Ammon's horn (tissue), 1 donor: ENCODE measurements at regions not wholly inside any gene's neighbourhood (a gene's known extent, or its start where the extent isn't known, plus 50 kb on each side); places are given as distances from the start of the nearest gene placed in this dataset.

ENCODE experiments used
- DNase-seq: peaks from one replicate; pipeline ENCODE4 v3.0.0-alpha.2; 2016; ENCODE audit warnings: low spot score

- no peak for DNase-seq
These were observed 441.4 kb downstream of the PDCD6IP start for GRCh38 chr3:34239875-34240274.

GRCh38 chr3:34247401-34247800, 449.0 kb downstream of the PDCD6IP start:
- no peak for DNase-seq

- no peak for DNase-seq
These were observed 449.9 kb downstream of the PDCD6IP start for GRCh38 chr3:34248352-34248751.

GRCh38 chr3:34254285-34254684, 455.9 kb downstream of the PDCD6IP start:
- DNase-seq = no peak

- no peak for DNase-seq
These were observed 457.6 kb downstream of the PDCD6IP start for GRCh38 chr3:34256021-34256420.

DNA sequence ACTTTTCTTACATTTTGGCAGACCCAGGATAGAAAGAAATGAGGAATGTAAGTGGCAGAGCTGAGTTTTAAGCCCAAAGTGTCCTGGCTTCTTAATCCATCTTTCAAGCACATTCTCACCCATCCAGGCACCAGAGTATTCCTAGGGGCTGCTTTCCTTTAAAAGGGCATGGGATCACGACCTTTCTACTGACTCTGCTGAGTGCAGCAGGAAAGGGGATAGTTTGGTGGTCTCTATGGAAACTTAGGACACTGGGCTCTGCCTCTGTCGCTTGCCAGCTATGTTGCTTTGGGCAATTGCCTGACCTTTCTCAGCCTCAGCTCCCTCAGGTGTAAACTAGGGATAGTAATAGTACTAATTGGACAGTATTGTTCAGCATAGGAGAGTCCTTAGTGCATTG, 458.4 kb downstream of the PDCD6IP start:
- DNase-seq = no peak

- DNase-seq = peak; percentile 35
These were observed 460.0 kb downstream of the PDCD6IP start for GRCh38 chr3:34258271-34258998.

DNA sequence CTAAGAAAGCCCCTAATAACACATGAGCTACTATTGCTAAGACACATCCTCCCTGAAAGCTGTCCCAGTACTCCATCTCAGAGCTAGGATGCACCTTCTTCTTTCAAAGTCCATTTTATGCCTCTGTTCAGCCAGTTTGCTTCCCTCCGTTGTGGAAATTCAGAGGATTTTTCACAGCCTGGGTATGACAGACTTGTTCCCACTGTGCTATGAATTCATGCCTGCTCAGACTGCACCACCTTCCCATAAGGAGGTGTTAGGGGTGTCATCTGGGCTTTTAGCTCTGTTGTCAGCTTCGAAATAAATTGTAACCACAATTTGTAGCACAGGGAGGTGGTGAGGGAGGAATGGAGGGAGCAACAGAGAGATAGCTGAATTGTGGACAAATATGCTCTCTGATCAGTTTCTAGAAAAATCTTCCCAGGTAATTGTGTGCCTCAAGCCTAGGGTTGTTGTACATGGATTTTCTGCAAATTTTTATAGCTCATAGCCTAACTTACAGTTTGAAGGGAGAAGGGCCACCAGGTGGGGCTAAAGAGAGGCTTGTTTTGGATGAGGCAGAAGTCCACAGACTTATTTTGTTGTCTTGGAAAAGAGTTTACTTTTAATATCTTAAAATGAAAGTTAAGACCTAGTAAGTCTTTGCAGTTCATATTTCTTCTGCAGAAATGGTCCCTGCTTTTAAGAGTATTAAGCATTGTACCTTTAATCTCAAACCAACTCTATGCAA, 462.0 kb downstream of the PDCD6IP start:
- peak; percentile 62 for DNase-seq

DNA sequence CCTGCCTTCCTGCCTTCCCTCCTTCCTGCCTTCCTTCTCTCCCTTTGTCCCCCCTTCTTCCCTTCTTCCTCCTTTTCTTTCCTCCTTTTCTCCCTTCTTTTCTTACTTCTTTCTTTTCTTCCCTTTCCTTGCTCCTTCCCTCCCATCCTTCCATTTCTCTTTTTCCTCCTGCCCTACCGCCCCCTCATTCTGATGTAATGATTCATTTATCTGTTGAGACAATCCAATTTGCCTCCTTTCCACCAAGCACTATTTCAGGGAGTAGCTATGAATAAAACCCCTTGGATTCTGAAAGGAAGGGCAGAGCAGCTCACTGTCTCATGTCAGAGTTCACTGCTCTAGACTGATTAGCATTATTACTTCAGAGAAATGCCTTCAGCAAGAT, 462.6 kb downstream of the PDCD6IP start:
- no peak for DNase-seq

DNA sequence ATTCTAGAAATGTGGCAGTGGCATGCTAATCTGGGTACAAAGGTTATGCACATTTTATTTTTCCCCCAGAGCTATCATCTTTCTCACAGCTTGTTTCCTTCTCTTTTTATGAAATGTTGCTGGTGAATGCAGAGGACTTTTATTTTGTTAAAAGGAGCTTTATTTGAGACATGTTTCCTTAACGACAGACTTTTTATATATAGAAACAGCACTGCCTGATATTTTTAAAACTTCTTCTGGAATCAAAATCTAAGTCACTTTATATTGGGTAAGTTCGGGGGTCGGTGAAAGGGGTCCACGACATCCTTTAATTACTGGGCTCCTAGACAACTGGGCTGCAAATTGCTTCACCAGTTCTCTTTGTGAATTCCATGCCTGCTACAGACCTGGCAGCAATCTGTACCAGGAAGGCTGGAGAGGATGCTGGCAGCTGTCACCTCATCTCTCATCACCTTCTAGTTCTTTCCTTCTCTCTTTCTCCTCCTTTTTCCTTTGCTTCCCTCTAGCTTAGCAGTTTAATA, 464.7 kb downstream of the PDCD6IP start:
- DNase-seq = peak; percentile 16

DNA sequence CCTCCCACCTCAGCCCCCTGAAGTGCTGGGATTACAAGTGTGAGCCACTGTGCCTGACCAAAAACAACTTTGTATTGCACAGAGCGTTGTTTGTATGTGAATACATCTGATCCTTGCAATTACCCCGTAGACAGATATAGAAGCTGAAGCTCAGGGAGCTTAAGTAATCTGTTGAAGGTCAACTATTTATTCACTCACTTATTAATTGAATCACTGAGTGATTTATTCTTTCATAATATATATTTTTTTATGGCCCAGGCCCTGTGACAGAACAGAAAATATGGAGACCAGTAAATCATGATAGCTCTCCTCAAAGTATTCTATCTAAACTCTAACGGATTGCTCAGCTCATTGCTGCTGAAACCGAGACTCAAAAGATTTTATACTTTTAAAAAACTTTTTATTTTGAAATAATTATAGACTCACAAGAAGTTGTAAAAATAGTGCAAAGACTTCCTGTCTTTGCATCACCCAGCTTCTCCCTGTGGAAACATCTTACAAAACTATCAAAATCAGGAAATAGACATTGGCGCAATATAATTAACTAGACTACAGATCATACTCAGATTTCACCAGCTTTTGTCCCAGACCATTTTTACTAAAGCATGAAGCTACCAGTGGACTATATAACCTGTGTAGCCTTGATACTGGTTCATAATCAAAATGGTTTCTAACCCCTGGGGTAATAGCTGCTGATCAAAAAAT, 466.1 kb downstream of the PDCD6IP start:
- no peak for DNase-seq

DNA sequence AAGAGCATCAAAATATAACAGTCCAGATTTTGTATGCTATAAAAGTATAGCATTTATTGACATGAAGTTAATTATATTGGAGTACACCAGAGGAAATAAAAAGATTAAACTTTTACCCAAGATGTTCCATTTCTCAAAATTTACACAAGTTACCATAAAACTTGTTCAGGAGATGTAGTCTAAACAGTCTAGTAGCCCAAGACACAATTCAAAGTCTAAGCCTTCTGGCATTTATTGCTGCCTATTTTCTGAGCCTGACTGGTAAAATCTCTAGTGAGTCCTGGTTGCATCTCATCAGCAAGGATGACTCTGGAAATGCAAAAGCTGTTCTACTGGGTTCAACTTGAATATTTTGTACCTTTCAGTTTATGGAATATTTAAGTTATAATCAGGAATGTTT, 468.7 kb downstream of the PDCD6IP start:
- DNase-seq = no peak

DNA sequence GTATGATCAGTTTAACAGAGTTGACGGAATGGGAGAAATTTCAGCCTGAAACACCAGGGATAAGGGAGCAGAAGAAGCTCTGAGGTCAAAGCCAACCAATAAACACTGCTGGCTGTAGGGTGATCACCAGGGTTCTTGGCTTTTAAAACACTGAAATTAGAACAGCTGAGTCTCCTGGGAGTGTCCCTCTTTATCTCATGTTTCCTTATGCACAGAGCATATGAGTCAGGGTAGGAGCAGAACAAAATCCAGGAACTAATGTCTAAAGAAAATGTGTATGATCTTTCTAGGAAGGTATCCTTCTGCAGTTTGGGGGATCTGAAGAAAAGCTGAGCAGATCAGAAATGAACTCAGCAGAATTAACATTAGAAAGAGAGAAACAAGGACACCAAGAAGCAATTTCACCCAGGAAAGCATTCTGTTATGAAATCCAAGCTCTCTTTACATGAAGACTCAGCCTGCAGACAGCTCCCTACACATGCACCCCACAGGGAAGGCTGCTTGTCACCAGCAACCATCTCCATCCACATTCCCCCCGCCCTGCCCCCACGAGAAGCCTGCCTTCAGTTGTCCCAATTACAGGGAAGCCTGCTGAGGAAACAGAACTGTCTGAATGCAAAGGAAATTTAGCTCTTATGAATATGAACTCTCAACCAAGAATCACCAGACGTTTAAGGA, 469.7 kb downstream of the PDCD6IP start:
- no peak for DNase-seq

GRCh38 chr3:34275811-34276210, 477.4 kb downstream of the PDCD6IP start:
- no peak for DNase-seq

DNA sequence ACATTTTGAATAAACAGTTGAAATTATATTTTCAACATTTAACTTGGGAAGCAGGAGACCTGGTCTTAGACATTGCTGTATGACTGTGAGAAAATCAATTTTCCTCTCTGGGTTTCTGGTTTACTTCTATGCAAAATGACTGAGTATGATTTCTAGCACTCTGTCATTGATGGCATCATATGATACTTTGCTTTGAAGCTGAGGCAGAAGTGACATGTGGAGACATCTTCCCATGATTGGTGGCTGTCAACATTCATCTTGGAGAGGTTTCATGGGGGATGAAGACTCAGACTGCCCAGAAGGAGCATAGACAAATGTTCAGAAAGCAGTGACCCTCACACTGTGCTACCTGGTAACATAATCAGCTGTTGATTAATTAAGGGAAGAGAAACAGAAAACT, 477.9 kb downstream of the PDCD6IP start:
- no peak for DNase-seq

DNA sequence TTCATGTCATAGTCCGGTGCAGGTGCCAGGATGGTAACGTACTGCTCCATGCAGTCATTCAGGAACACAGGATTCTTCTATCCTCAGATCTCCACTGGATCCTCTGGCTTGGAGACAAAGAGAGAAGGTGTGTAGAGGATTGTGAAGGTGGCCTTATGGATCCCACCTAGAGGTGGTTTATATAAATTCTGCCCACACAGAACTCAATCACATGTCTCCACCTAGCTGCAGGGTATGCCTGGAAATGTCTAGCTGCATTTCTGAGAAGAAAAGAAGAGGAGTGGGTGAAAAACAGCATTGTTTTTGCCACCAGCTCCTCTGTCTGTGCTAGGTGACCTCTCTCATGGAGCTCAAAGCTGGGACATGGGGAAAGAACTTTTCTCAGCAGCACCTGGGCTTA, 478.7 kb downstream of the PDCD6IP start:
- no peak for DNase-seq

GRCh38 chr3:34279901-34280300, 481.5 kb downstream of the PDCD6IP start:
- DNase-seq = no peak

GRCh38 chr3:34283751-34284150, 485.3 kb downstream of the PDCD6IP start:
- no peak for DNase-seq

- no peak for DNase-seq
These were observed 486.8 kb downstream of the PDCD6IP start for GRCh38 chr3:34284959-34285826.

DNA sequence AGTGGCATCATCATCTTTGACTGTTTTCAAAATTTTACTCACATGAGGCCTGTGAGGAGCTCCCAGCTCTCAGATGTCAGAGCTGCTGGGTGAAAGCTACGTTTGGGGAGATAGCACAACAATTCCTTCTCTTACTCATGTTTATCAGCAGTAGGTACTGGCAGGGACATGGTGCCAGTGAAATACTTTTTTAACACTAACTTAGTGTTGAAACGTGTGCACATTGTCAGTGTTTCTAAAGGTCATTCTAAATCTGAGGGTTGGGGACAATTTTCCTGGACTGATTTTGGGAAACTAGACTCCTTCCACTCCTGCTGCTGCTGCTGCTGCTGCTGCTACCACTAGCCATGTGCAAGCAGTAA, 487.4 kb downstream of the PDCD6IP start:
- DNase-seq = no peak

DNA sequence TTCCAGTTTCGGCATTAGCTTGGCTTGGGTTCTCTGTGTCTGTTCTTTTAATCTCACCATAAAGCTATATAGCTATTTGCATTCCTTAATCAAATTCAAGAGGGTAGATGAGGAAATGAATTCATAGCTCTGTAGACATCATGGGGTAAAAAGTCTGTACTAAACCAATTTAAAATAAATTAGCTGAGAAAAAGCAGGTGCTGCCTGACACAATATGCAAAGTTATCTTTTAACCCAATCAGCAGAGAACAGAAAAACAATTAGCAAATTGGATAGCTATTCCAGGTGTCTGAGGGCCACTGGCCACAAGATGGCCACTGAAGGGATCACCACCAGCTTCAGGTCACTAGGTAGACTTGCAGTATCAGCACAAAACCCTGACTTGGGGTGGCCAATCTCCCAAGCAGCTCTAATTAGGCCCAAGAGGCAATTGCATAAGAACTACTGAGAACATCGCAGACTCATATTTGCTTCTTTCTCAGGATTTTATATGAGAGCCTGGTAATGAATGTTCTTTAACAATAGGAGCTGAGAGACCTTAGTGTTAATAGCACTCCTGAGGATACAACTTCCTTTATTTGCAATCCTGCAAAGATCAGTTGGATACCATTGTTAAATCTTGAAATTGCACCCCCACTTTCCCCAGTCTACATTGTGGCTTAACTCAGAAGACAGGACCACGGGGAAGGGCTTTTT, 494.3 kb downstream of the PDCD6IP start:
- no peak for DNase-seq
